ENCODE measurements at regions not wholly inside any gene's neighbourhood (a gene's known extent, or its start where the extent isn't known, plus 50 kb on each side); places are given as distances from the start of the nearest gene placed in this dataset.

- Histone ChIP-seq H3K36me3 (no peaks in the 10 kb centered on the region), H3K4me1 (no peaks in the 10 kb centered on the region), H3K4me3 (no peak overlapping the region), H3K27ac (no peak overlapping the region), H3K27me3 (no peaks in the 10 kb centered on the region), H3K9me3 (no peaks in the 10 kb centered on the region)
- 45 to 50% methylated on average over 2 of the region's 2 CpGs for WGBS, 2 donors
- ATAC-seq (ENCODE audit: low FRiP score in 2 of 2): no peak
- no peak for DNase-seq
- TF ChIP-seq POLR2A (IDR thresholded peaks at IDR 0.05): no peak
Observed at GRCh38 chr2:163453920-163454319, 281.9 kb downstream of the FIGN start.

- Histone ChIP-seq H3K27ac (no peak overlapping the region), H3K9me3 (no peaks in the 10 kb centered on the region), H3K36me3 (no peaks in the 10 kb centered on the region), H3K27me3 (no peaks in the 10 kb centered on the region), H3K4me1 (no peaks in the 10 kb centered on the region), H3K4me3 (no peak overlapping the region)
- DNase-seq: no peak
- ATAC-seq (ENCODE audit: low FRiP score in 2 of 2): no peak
- TF ChIP-seq POLR2AphosphoS5 (IDR thresholded peaks at IDR 0.05): no peak
- TF ChIP-seq EP300 (IDR thresholded peaks at IDR 0.05): no peak
- TF ChIP-seq CTCF (IDR thresholded peaks at IDR 0.05): no peak
- no peak for TF ChIP-seq POLR2A (IDR thresholded peaks at IDR 0.05)
Observed at GRCh38 chr2:163441603-163442002, 294.2 kb downstream of the FIGN start.

GRCh38 chr2:163436963-163437362, 298.8 kb downstream of the FIGN start:
- no peak for DNase-seq
- H3K27ac ChIP-seq: no peak overlapping the region
- TF ChIP-seq EP300 (IDR thresholded peaks at IDR 0.05): no peak
- TF ChIP-seq POLR2A (IDR thresholded peaks at IDR 0.05): no peak
- no peak for TF ChIP-seq CTCF (IDR thresholded peaks at IDR 0.05)
- no peak for TF ChIP-seq POLR2AphosphoS5 (IDR thresholded peaks at IDR 0.05)
- 74 to 82% methylated on average over 3 of the region's 3 CpGs for WGBS, 2 donors
- H3K4me3 ChIP-seq: no peak overlapping the region
- H3K4me1 ChIP-seq: no peaks in the 10 kb centered on the region
- H3K36me3 ChIP-seq: no peaks in the 10 kb centered on the region
- ATAC-seq (ENCODE audit: low FRiP score in 2 of 2): no peak
- no peaks in the 10 kb centered on the region for H3K27me3 ChIP-seq
- no peaks in the 10 kb centered on the region for H3K9me3 ChIP-seq

- Histone ChIP-seq H3K4me3 (no peak overlapping the region), H3K4me1 (no peaks in the 10 kb centered on the region), H3K9me3 (no peaks in the 10 kb centered on the region), H3K27ac (no peak overlapping the region), H3K36me3 (no peaks in the 10 kb centered on the region), H3K27me3 (no peaks in the 10 kb centered on the region)
- WGBS, 2 donors: 82 to 88% methylated on average over 4 of the region's 4 CpGs
- DNase-seq (no peak), ATAC-seq (ENCODE audit: low FRiP score in 2 of 2) (no peak)
- TF ChIP-seq EP300 (IDR thresholded peaks at IDR 0.05) (no peak), POLR2AphosphoS5 (IDR thresholded peaks at IDR 0.05) (no peak), CTCF (IDR thresholded peaks at IDR 0.05) (no peak), POLR2A (IDR thresholded peaks at IDR 0.05) (no peak)
Observed at GRCh38 chr2:163428187-163428586, 307.6 kb downstream of the FIGN start.

GRCh38 chr2:163420604-163421003, 315.2 kb downstream of the FIGN start:
- H3K27me3 ChIP-seq: no peaks in the 10 kb centered on the region
- DNase-seq (no peak), ATAC-seq (ENCODE audit: low FRiP score in 2 of 2) (no peak)
- no peaks in the 10 kb centered on the region for H3K36me3 ChIP-seq
- TF ChIP-seq POLR2AphosphoS5 (IDR thresholded peaks at IDR 0.05) (no peak), EP300 (IDR thresholded peaks at IDR 0.05) (no peak), POLR2A (IDR thresholded peaks at IDR 0.05) (no peak), CTCF (IDR thresholded peaks at IDR 0.05) (no peak)
- 94 to 95% methylated on average over 2 of the region's 2 CpGs for WGBS, 2 donors
- no peak overlapping the region for H3K4me3 ChIP-seq
- no peak overlapping the region for H3K27ac ChIP-seq
- H3K9me3 ChIP-seq: no peaks in the 10 kb centered on the region
- H3K4me1 ChIP-seq: no peaks in the 10 kb centered on the region
